Peyer's patch (tissue), 4 donors: ENCODE measurements at regions not wholly inside any gene's neighbourhood (a gene's known extent, or its start where the extent isn't known, plus 50 kb on each side); places are given as distances from the start of the nearest gene placed in this dataset.

Source experiments
- POLR2A ChIP-seq, 2 donors: fragments of 450-650 bp; IDR thresholded peaks; one replicate each; pipeline ENCODE4 v1.5.1; 2017; ENCODE audit warnings: antibody characterized with exemption in 2 of 2, mild to moderate bottlenecking in 2 of 2, moderate library complexity in 2 of 2
- TF ChIP-seq, protein P1 (sequence below), 6 experiments: fragments of 450-650 bp in 4 of 6; fragments of 200-600 bp in 2 of 6; sonication (generic) in 1 of 6; IDR thresholded peaks; one replicate each; pipeline ENCODE4 v1.5.1; 2017 to 2019; ENCODE audit warnings: antibody characterized with exemption in 6 of 6, mild to moderate bottlenecking in 3 of 6, moderate library complexity in 1 of 6

DNA sequence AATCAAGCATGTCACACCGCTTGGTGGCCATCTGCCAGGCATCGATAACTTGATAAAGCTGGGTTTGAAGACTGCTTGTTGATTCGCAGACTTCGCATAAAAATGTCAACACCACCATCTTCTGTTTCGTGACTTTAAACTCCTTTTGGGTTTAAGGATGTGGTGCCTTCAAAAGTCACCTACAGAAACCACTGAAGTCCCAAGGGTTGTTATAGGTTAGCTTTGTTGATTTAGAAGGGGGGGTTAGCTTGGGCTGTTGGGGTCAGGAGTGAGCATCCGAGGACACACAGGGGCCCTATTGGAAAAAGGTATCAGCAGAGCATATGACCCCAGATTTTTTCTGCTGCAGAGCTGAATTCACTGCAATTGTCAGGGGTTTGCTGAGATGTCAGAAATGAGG, 76.7 kb upstream of the SSTR4 start:
- TF ChIP-seq, protein P1, sequence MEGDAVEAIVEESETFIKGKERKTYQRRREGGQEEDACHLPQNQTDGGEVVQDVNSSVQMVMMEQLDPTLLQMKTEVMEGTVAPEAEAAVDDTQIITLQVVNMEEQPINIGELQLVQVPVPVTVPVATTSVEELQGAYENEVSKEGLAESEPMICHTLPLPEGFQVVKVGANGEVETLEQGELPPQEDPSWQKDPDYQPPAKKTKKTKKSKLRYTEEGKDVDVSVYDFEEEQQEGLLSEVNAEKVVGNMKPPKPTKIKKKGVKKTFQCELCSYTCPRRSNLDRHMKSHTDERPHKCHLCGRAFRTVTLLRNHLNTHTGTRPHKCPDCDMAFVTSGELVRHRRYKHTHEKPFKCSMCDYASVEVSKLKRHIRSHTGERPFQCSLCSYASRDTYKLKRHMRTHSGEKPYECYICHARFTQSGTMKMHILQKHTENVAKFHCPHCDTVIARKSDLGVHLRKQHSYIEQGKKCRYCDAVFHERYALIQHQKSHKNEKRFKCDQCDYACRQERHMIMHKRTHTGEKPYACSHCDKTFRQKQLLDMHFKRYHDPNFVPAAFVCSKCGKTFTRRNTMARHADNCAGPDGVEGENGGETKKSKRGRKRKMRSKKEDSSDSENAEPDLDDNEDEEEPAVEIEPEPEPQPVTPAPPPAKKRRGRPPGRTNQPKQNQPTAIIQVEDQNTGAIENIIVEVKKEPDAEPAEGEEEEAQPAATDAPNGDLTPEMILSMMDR (IDR thresholded peaks at IDR 0.05), result no peak
- no peak for TF ChIP-seq POLR2A (IDR thresholded peaks at IDR 0.05)
